Upper lobe of right lung (tissue), 1 donor: ENCODE measurements at regions not wholly inside any gene's neighbourhood (a gene's known extent, or its start where the extent isn't known, plus 50 kb on each side); places are given as distances from the start of the nearest gene placed in this dataset.

ENCODE experiments used
- ATAC-seq: fragments of 200-7000 bp; cut with Tn5 transposase; one replicate; pipeline ENCODE4 v1.9.1; 2020; ENCODE audit warnings: mild to moderate bottlenecking, moderate library complexity
- DNase-seq: peaks from one replicate; pipeline ENCODE4 v3.0.0-alpha.2; 2020
- H3K27ac ChIP-seq: fragments of 200-600 bp; one replicate; pipeline ENCODE4 v1.8.0; 2022
- H3K27me3 ChIP-seq: fragments of 200-600 bp; one replicate; pipeline ENCODE4 v1.8.0; 2022; ENCODE audit warnings: mild to moderate bottlenecking
- H3K36me3 ChIP-seq: fragments of 200-600 bp; one replicate; pipeline ENCODE4 v1.8.0; 2022
- H3K4me1 ChIP-seq: fragments of 200-600 bp; one replicate; pipeline ENCODE4 v1.8.0; 2022
- H3K4me3 ChIP-seq: fragments of 200-600 bp; one replicate; pipeline ENCODE4 v1.8.0; 2022; ENCODE audit warnings: mild to moderate bottlenecking
- H3K9me3 ChIP-seq: fragments of 200-600 bp; one replicate; pipeline ENCODE4 v1.8.0; 2022
- CTCF ChIP-seq: fragments of 200-600 bp; IDR thresholded peaks from one replicate; pipeline ENCODE4 v1.8.0; 2022; ENCODE audit warnings: antibody characterized with exemption
- intact Hi-C: fragments of 100-400 bp; cut with DNase I; formaldehyde crosslinking; loops from one replicate; pipeline ENCODE4 v1.11.0; 2022
- donor health status: DM: no; HTN: yes; CAD: no; lungs with severe emphysema.

GRCh38 chr20:61027218-61027617 is 224.8 kb upstream of the CDH4 start:
- Histone ChIP-seq H3K27ac (no peak overlapping the region), H3K27me3 (peaks cover 4% of the 10 kb centered on the region), H3K4me1 (no peaks in the 10 kb centered on the region), H3K9me3 (no peaks in the 10 kb centered on the region), H3K4me3 (no peak overlapping the region), H3K36me3 (no peaks in the 10 kb centered on the region)
- no peak for DNase-seq
- intact Hi-C loops, result no loop called here
- TF ChIP-seq CTCF, result no peak
- no peak for ATAC-seq

GRCh38 chr20:61030130-61030529 is 221.9 kb upstream of the CDH4 start:
- ATAC-seq, result no peak
- Histone ChIP-seq H3K4me3 (no peak overlapping the region), H3K27ac (no peak overlapping the region), H3K36me3 (no peaks in the 10 kb centered on the region), H3K27me3 (peaks cover 4% of the 10 kb centered on the region), H3K4me1 (no peaks in the 10 kb centered on the region), H3K9me3 (no peaks in the 10 kb centered on the region)
- no peak for DNase-seq
- intact Hi-C loops, result no loop called here
- TF ChIP-seq CTCF, result no peak

GRCh38 chr20:61031101-61031830 is 220.8 kb upstream of the CDH4 start:
- ATAC-seq (no peak), DNase-seq (no peak)
- Histone ChIP-seq H3K4me3 (no peak overlapping the region), H3K4me1 (no peaks in the 10 kb centered on the region), H3K27ac (no peak overlapping the region), H3K27me3 (peaks cover 4% of the 10 kb centered on the region), H3K36me3 (no peaks in the 10 kb centered on the region), H3K9me3 (no peaks in the 10 kb centered on the region)
- no peak for TF ChIP-seq CTCF
- intact Hi-C loops, result no loop called here

GRCh38 chr20:61037498-61037897 is 214.6 kb upstream of the CDH4 start:
- Histone ChIP-seq H3K27me3 (no peaks in the 10 kb centered on the region), H3K4me1 (no peaks in the 10 kb centered on the region), H3K36me3 (no peaks in the 10 kb centered on the region), H3K27ac (no peak overlapping the region), H3K9me3 (no peaks in the 10 kb centered on the region), H3K4me3 (no peak overlapping the region)
- no peak for DNase-seq
- TF ChIP-seq CTCF, result no peak
- intact Hi-C loops, result no loop called here
- no peak for ATAC-seq

- no peak for TF ChIP-seq CTCF
- Histone ChIP-seq H3K9me3 (no peaks in the 10 kb centered on the region), H3K27ac (no peak overlapping the region), H3K27me3 (no peaks in the 10 kb centered on the region), H3K4me1 (no peaks in the 10 kb centered on the region), H3K36me3 (no peaks in the 10 kb centered on the region), H3K4me3 (no peak overlapping the region)
- ATAC-seq (no peak), DNase-seq (no peak)
- intact Hi-C loops, result no loop called here
Observed at GRCh38 chr20:61041481-61041880, 210.6 kb upstream of the CDH4 start.
